AG09309 (cell line): ENCODE measurements at regions not wholly inside any gene's neighbourhood (a gene's known extent, or its start where the extent isn't known, plus 50 kb on each side); places are given as distances from the start of the nearest gene placed in this dataset.
"Not testable (repeated sequence)": the region's sequence is repeated elsewhere in the genome, so short reads cannot be mapped to it uniquely, and the experiment has no call there.

Source experiments
- DNase-seq: peaks from one replicate; pipeline ENCODE4 v3.0.0-alpha.2; 2010; ENCODE audit warnings: low read depth
- H3K4me3 ChIP-seq: 2 replicates; pipeline ENCODE4 v1.5.1; 2011; ENCODE audit warnings: mild to moderate bottlenecking, low read depth, low read length, moderate library complexity; ENCODE audit not compliant: control insufficient read depth
- TF ChIP-seq, protein P1 (sequence below): IDR thresholded peaks from 2 replicates; pipeline ENCODE4 v1.5.1; 2011; ENCODE audit warnings: mild to moderate bottlenecking, low read depth, low read length, inconsistent platforms; ENCODE audit not compliant: insufficient read depth, control insufficient read depth; ENCODE audit errors: missing control alignments

- no peak overlapping the region for H3K4me3 ChIP-seq
- TF ChIP-seq, protein P1, sequence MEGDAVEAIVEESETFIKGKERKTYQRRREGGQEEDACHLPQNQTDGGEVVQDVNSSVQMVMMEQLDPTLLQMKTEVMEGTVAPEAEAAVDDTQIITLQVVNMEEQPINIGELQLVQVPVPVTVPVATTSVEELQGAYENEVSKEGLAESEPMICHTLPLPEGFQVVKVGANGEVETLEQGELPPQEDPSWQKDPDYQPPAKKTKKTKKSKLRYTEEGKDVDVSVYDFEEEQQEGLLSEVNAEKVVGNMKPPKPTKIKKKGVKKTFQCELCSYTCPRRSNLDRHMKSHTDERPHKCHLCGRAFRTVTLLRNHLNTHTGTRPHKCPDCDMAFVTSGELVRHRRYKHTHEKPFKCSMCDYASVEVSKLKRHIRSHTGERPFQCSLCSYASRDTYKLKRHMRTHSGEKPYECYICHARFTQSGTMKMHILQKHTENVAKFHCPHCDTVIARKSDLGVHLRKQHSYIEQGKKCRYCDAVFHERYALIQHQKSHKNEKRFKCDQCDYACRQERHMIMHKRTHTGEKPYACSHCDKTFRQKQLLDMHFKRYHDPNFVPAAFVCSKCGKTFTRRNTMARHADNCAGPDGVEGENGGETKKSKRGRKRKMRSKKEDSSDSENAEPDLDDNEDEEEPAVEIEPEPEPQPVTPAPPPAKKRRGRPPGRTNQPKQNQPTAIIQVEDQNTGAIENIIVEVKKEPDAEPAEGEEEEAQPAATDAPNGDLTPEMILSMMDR: no peak
- no peak for DNase-seq
Observed at GRCh38 chr7:51613911-51614357, 297.3 kb upstream of the COBL start.

DNA sequence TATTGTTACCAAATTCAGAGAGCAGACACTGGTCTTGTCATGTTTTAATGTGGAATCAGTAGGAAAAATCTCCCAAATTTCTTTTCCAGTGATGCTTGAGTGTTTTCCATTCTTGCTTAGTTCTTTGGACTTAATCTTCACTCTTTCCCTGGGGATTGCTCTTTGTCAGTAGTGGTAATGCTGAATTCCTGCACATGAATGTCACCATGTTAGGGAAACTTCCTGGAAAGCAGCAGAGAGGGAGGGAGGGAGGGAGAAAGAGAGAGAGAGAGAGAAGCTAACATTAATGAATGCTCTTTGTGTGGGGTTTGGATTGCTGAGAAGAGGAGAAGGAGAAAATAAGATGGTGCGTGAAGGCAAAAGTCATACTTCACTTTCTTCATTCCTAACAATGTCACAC is 295.3 kb upstream of the COBL start:
- no peak for DNase-seq
- TF ChIP-seq, protein P1: no peak
- H3K4me3 ChIP-seq: no peak overlapping the region

GRCh38 chr7:51607447-51607846 is 290.8 kb upstream of the COBL start:
- no peak for DNase-seq
- TF ChIP-seq, protein P1: no peak
- H3K4me3 ChIP-seq: no peak overlapping the region

DNA sequence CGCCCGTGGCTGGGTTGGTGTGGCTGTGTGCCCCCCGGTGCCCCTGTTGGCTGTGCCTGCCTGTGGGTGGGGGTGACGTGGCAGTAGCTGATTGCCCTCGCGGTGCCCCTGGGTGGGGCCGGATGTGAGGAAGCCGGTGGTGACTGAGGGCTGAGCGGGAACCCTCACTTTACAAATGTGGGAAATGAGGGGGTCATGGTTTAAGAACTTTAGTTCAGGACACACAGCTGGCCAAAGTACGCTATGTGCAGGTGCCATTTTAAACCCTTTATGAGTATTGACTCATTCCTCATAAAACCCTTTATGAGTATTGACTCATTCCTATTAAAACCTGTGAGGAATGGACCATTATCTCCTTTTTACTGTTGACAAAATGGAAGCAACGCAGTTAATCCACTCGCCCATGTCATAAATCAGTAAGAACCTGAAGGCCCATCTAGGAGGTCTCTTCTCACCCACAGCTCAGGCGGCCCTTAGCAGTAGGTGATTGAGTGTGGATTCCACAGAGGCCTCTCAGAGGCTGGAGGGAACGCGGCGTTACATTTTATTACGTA is 290.1 kb upstream of the COBL start:
- TF ChIP-seq, protein P1: no peak
- H3K4me3 ChIP-seq: no peak overlapping the region
- DNase-seq: no peak

- TF ChIP-seq, protein P1: no peak
- no peak overlapping the region for H3K4me3 ChIP-seq
Observed at GRCh38 chr7:51602376-51602775, 285.8 kb upstream of the COBL start.

DNA sequence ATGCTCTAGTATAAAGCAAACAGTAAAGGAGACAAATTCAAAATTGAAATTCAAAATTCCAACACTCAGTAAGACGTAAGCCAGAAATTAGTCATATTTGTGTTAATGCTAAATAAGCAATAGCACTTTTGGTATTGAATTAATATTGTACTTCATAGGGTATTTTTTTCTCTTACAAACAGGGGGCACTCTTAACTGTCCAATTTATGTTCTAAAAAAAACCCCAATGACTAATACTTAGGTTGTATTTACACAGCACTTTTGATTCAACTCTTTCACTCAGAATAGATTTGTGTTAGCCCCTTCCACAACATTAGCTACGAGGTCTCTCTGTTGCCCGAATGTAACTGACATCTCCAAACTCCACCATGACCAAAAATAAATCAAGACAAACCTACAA is 284.9 kb upstream of the COBL start:
- H3K4me3 ChIP-seq: no peak overlapping the region
- TF ChIP-seq, protein P1: no peak
- DNase-seq: no peak

More at GRCh38 chr7:51602376-51602775, 285.8 kb upstream of the COBL start:
- no peak for DNase-seq

GRCh38 chr7:51599935-51600334 is 283.3 kb upstream of the COBL start:
- not testable (repeated sequence) for DNase-seq, H3K4me3 ChIP-seq
